NK-92 (cell line): ENCODE measurements at regions not wholly inside any gene's neighbourhood (a gene's known extent, or its start where the extent isn't known, plus 50 kb on each side); places are given as distances from the start of the nearest gene placed in this dataset.

Source experiments
- DNase-seq: peaks from one replicate; lab custom pipeline; 2025; ENCODE audit not compliant: unreplicated experiment; lab: John Stamatoyannopoulos, UW

- no peak for DNase-seq
Observed at GRCh38 chr2:129723277-129724020, 256.0 kb upstream of the RAB6C start.

- no peak for DNase-seq
Observed at GRCh38 chr2:129724021-129724757, 255.3 kb upstream of the RAB6C start.

GRCh38 chr2:129726216-129726615 is 253.2 kb upstream of the RAB6C start:
- no peak for DNase-seq

GRCh38 chr2:129727286-129727685 is 252.2 kb upstream of the RAB6C start:
- DNase-seq = no peak

- no peak for DNase-seq
Observed at GRCh38 chr2:129728035-129728972, 251.2 kb upstream of the RAB6C start.

- no peak for DNase-seq
Observed at GRCh38 chr2:129729011-129729410, 250.5 kb upstream of the RAB6C start.

GRCh38 chr2:129729646-129730045 is 249.8 kb upstream of the RAB6C start:
- no peak for DNase-seq

GRCh38 chr2:129730979-129731378 is 248.5 kb upstream of the RAB6C start:
- DNase-seq = no peak

- DNase-seq = no peak
Observed at GRCh38 chr2:129731907-129732629, 247.4 kb upstream of the RAB6C start.

GRCh38 chr2:129732630-129733026 is 246.8 kb upstream of the RAB6C start:
- no peak for DNase-seq

- no peak for DNase-seq
Observed at GRCh38 chr2:129733041-129733440, 246.4 kb upstream of the RAB6C start.

- DNase-seq = no peak
Observed at GRCh38 chr2:129733579-129733978, 245.9 kb upstream of the RAB6C start.

GRCh38 chr2:129734343-129735034 is 245.0 kb upstream of the RAB6C start:
- DNase-seq = no peak

GRCh38 chr2:129735576-129735975 is 243.9 kb upstream of the RAB6C start:
- no peak for DNase-seq

GRCh38 chr2:129737660-129738527 is 241.6 kb upstream of the RAB6C start:
- no peak for DNase-seq

GRCh38 chr2:129738799-129739198 is 240.7 kb upstream of the RAB6C start:
- no peak for DNase-seq

- DNase-seq = no peak
Observed at GRCh38 chr2:129740504-129740903, 239.0 kb upstream of the RAB6C start.

GRCh38 chr2:129741165-129741564 is 238.3 kb upstream of the RAB6C start:
- no peak for DNase-seq

- DNase-seq = no peak
Observed at GRCh38 chr2:129741623-129742022, 237.8 kb upstream of the RAB6C start.
